Loucy (cell line): ENCODE measurements at regions not wholly inside any gene's neighbourhood (a gene's known extent, or its start where the extent isn't known, plus 50 kb on each side); places are given as distances from the start of the nearest gene placed in this dataset.

ENCODE experiments used
- H2AFZ ChIP-seq: fragments of 200-600 bp; sonication (generic); 2 replicates; pipeline ENCODE4 v1.6.0; 2016; ENCODE audit warnings: antibody characterized with exemption, mild to moderate bottlenecking, low read length, moderate library complexity
- H3F3A ChIP-seq: fragments of 200-600 bp; 2 replicates; pipeline ENCODE4 v1.6.0; 2016; ENCODE audit warnings: antibody characterized with exemption, low read depth, mild to moderate bottlenecking
- H3K27me3 ChIP-seq: fragments of 200-600 bp; sonication (generic); 2 replicates; pipeline ENCODE4 v1.6.1; 2014; ENCODE audit warnings: low read length, mild to moderate bottlenecking; ENCODE audit not compliant: insufficient read depth, poor library complexity, severe bottlenecking
- H3K36me3 ChIP-seq: fragments of 200-600 bp; sonication (generic); 2 replicates; pipeline ENCODE4 v1.6.1; 2016; ENCODE audit warnings: low read length; ENCODE audit not compliant: insufficient read depth
- H3K4me1 ChIP-seq: fragments of 200-600 bp; sonication (generic); 2 replicates; pipeline ENCODE4 v1.5.1; 2014; ENCODE audit warnings: low read length, mild to moderate bottlenecking; ENCODE audit not compliant: insufficient read depth, poor library complexity, severe bottlenecking
- H3K4me2 ChIP-seq: fragments of 200-600 bp; sonication (generic); 2 replicates; pipeline ENCODE4 v1.6.0; 2014; ENCODE audit warnings: antibody characterized with exemption, low read length, low read depth, mild to moderate bottlenecking; ENCODE audit not compliant: poor library complexity, severe bottlenecking
- H3K4me3 ChIP-seq: fragments of 200-600 bp; sonication (generic); 2 replicates; pipeline ENCODE4 v1.5.1; 2014; ENCODE audit warnings: low read length, mild to moderate bottlenecking, mixed read lengths; ENCODE audit not compliant: poor library complexity, severe bottlenecking
- H3K79me2 ChIP-seq: fragments of 200-600 bp; sonication (generic); 2 replicates; pipeline ENCODE4 v1.6.1; 2014; ENCODE audit warnings: low read length; ENCODE audit not compliant: insufficient read depth
- H3K9ac ChIP-seq: fragments of 200-600 bp; sonication (generic); 2 replicates; pipeline ENCODE4 v1.6.0; 2014; ENCODE audit warnings: mild to moderate bottlenecking, low read depth, low read length, moderate library complexity; ENCODE audit not compliant: poor library complexity, severe bottlenecking
- H3K9me2 ChIP-seq: fragments of 200-600 bp; sonication (generic); replicated peaks from 2 replicates; pipeline ENCODE4 v1.6.1; 2016; ENCODE audit warnings: low read depth, low read length, mixed read lengths
- H3K9me3 ChIP-seq: fragments of 200-600 bp; sonication (generic); 2 replicates; pipeline ENCODE4 v1.6.1; 2014; ENCODE audit warnings: mild to moderate bottlenecking, antibody characterized with exemption, low read length, low read depth; ENCODE audit not compliant: insufficient read depth
- H4K20me1 ChIP-seq: fragments of 200-600 bp; sonication (generic); 2 replicates; pipeline ENCODE4 v1.6.0; 2014; ENCODE audit warnings: antibody characterized with exemption, low read length, mild to moderate bottlenecking; ENCODE audit not compliant: insufficient read depth, poor library complexity, severe bottlenecking
- CTCF ChIP-seq: fragments of 200-600 bp; sonication (generic); conservative IDR thresholded peaks from 2 replicates; pipeline ENCODE4 v1.5.1; 2014; ENCODE audit warnings: mild to moderate bottlenecking, antibody characterized with exemption, low read length
- EZH2phosphoT487 ChIP-seq: fragments of 200-600 bp; IDR thresholded peaks from 2 replicates; pipeline ENCODE4 v1.6.1; 2018; ENCODE audit warnings: antibody characterized with exemption, mild to moderate bottlenecking, moderate library complexity, borderline replicate concordance

- no peaks in the 10 kb centered on the region for H3K9me3 ChIP-seq
- no peaks in the 10 kb centered on the region for H4K20me1 ChIP-seq
- H3K79me2 ChIP-seq = no peaks in the 10 kb centered on the region
- no peaks in the 10 kb centered on the region for H3K4me1 ChIP-seq
- no peak overlapping the region for H2AFZ ChIP-seq
- no peaks in the 10 kb centered on the region for H3K27me3 ChIP-seq
- no peaks in the 10 kb centered on the region for H3F3A ChIP-seq
- H3K4me2 ChIP-seq = no peak overlapping the region
- TF ChIP-seq EZH2phosphoT487 = no peak
- no peak for TF ChIP-seq CTCF
- no peaks in the 10 kb centered on the region for H3K36me3 ChIP-seq
- no peak overlapping the region for H3K9ac ChIP-seq
- H3K9me2 ChIP-seq = no peaks in the 10 kb centered on the region
- H3K4me3 ChIP-seq = no peak overlapping the region
Measured at GRCh38 chr14:61954306-61954705, 192.1 kb downstream of the SNAPC1 start.

GRCh38 chr14:61956517-61956916 lies 194.3 kb downstream of the SNAPC1 start:
- Histone ChIP-seq H3K4me3 (no peak overlapping the region), H3K9ac (no peak overlapping the region)

GRCh38 chr14:61959348-61959747 lies 197.1 kb downstream of the SNAPC1 start:
- Histone ChIP-seq H3K4me2 (no peak overlapping the region), H3K9ac (no peak overlapping the region), H4K20me1 (no peaks in the 10 kb centered on the region), H2AFZ (no peak overlapping the region), H3K36me3 (no peaks in the 10 kb centered on the region), H3K9me3 (no peaks in the 10 kb centered on the region), H3K9me2 (no peaks in the 10 kb centered on the region), H3K79me2 (no peaks in the 10 kb centered on the region), H3K4me1 (no peaks in the 10 kb centered on the region), H3K27me3 (no peaks in the 10 kb centered on the region), H3F3A (no peaks in the 10 kb centered on the region), H3K4me3 (no peak overlapping the region)
- TF ChIP-seq EZH2phosphoT487 (no peak), CTCF (no peak)

More at GRCh38 chr14:61956517-61956916, 194.3 kb downstream of the SNAPC1 start:
- Histone ChIP-seq H3K36me3 (no peaks in the 10 kb centered on the region), H3K9me3 (no peaks in the 10 kb centered on the region), H3K79me2 (no peaks in the 10 kb centered on the region), H4K20me1 (no peaks in the 10 kb centered on the region), H3K9me2 (no peaks in the 10 kb centered on the region), H3K27me3 (no peaks in the 10 kb centered on the region), H3F3A (no peaks in the 10 kb centered on the region), H3K4me2 (no peak overlapping the region), H3K4me1 (no peaks in the 10 kb centered on the region), H2AFZ (no peak overlapping the region)
- no peak for TF ChIP-seq EZH2phosphoT487
- no peak for TF ChIP-seq CTCF
